Neural progenitor cell (in vitro differentiated cells): ENCODE measurements at regions not wholly inside any gene's neighbourhood (a gene's known extent, or its start where the extent isn't known, plus 50 kb on each side); places are given as distances from the start of the nearest gene placed in this dataset.
"Not testable (repeated sequence)": the region's sequence is repeated elsewhere in the genome, so short reads cannot be mapped to it uniquely, and the experiment has no call there.

Source experiments
- DNase-seq: peaks from one replicate; pipeline ENCODE4 v3.0.0-alpha.2; 2016; ENCODE audit warnings: low spot score
- H2AFZ ChIP-seq: fragments of 200-600 bp; sonication (generic); replicated peaks from 2 replicates; pipeline ENCODE4 v1.6.1; 2016; ENCODE audit warnings: antibody characterized with exemption
- H3F3A ChIP-seq: fragments of 200-600 bp; sonication (generic); 2 replicates; pipeline ENCODE4 v1.6.1; 2016; ENCODE audit warnings: antibody characterized with exemption, low read depth
- H3K27ac ChIP-seq: fragments of 200-600 bp; sonication (generic); 2 replicates; pipeline ENCODE4 v1.5.1; 2016; ENCODE audit warnings: mild to moderate bottlenecking
- H3K27me3 ChIP-seq: fragments of 200-600 bp; sonication (generic); 2 replicates; pipeline ENCODE4 v1.6.1; 2016; ENCODE audit warnings: mild to moderate bottlenecking, moderate library complexity
- H3K36me3 ChIP-seq: fragments of 200-600 bp; sonication (generic); 2 replicates; pipeline ENCODE4 v1.5.1; 2016
- H3K4me1 ChIP-seq: fragments of 200-600 bp; sonication (generic); 2 replicates; pipeline ENCODE4 v1.6.1; 2016; ENCODE audit warnings: mixed run types
- H3K4me2 ChIP-seq: fragments of 200-600 bp; sonication (generic); 2 replicates; pipeline ENCODE4 v1.6.1; 2016
- H3K4me3 ChIP-seq: fragments of 200-600 bp; sonication (generic); 2 replicates; pipeline ENCODE4 v1.5.1; 2016
- H3K79me2 ChIP-seq: fragments of 200-600 bp; sonication (generic); 2 replicates; pipeline ENCODE4 v1.6.1; 2016; ENCODE audit warnings: low read depth
- H3K9ac ChIP-seq: fragments of 200-600 bp; sonication (generic); 2 replicates; pipeline ENCODE4 v1.6.1; 2016
- H3K9me3 ChIP-seq: fragments of 200-600 bp; sonication (generic); 2 replicates; pipeline ENCODE4 v1.5.1; 2016; ENCODE audit warnings: low read depth
- H4K20me1 ChIP-seq: fragments of 200-600 bp; sonication (generic); 2 replicates; pipeline ENCODE4 v1.6.1; 2016; ENCODE audit warnings: low read depth
- H3K27ac Mint-ChIP-seq: 3 replicates; pipeline ENCODE4 v1.8.0; 2021; ENCODE audit warnings: mixed read lengths
- H3K27me3 Mint-ChIP-seq: 2 replicates; pipeline ENCODE4 v1.8.0; 2022; ENCODE audit warnings: low read depth, mild to moderate bottlenecking, inconsistent platforms, moderate library complexity, mixed read lengths; ENCODE audit not compliant: insufficient read depth
- H3K36me3 Mint-ChIP-seq: 3 replicates; pipeline ENCODE4 v1.8.0; 2021; ENCODE audit warnings: mixed read lengths
- H3K4me1 Mint-ChIP-seq: 3 replicates; pipeline ENCODE4 v1.8.0; 2021; ENCODE audit warnings: mixed read lengths
- H3K4me3 Mint-ChIP-seq: 3 replicates; pipeline ENCODE4 v1.8.0; 2021; ENCODE audit warnings: mild to moderate bottlenecking, moderate library complexity, mixed read lengths
- H3K9me3 Mint-ChIP-seq: 3 replicates; pipeline ENCODE4 v1.8.0; 2020; ENCODE audit warnings: mixed read lengths
- CTCF ChIP-seq: fragments of 200-600 bp; sonication (generic); IDR thresholded peaks from 2 replicates; pipeline ENCODE4 v1.5.1; 2017; ENCODE audit warnings: antibody characterized with exemption, mild to moderate bottlenecking
- EZH2 ChIP-seq: fragments of 200-600 bp; sonication (generic); IDR thresholded peaks from 2 replicates; pipeline ENCODE4 v1.6.1; 2017; ENCODE audit warnings: antibody characterized with exemption, mild to moderate bottlenecking, moderate library complexity
- EZH2phosphoT487 ChIP-seq: fragments of 200-600 bp; sonication (generic); IDR thresholded peaks from 2 replicates; pipeline ENCODE4 v1.6.1; 2017; ENCODE audit warnings: antibody characterized with exemption

- H3K9ac ChIP-seq = no peak overlapping the region
- no peak for DNase-seq
- Mint-ChIP-seq H3K9me3 (peaks cover 52% of the 10 kb centered on the region), H3K36me3 (no peaks in the 10 kb centered on the region), H3K27ac (no peak overlapping the region), H3K27me3 (peaks cover 2% of the 10 kb centered on the region), H3K4me1 (no peaks in the 10 kb centered on the region), H3K4me3 (no peak overlapping the region)
- H3F3A ChIP-seq = no peaks in the 10 kb centered on the region
- no peaks in the 10 kb centered on the region for H3K79me2 ChIP-seq
- H3K4me3 ChIP-seq = no peak overlapping the region
- peaks cover 6% of the 10 kb centered on the region for H3K9me3 ChIP-seq
- H4K20me1 ChIP-seq = no peaks in the 10 kb centered on the region
- H3K27ac ChIP-seq = no peak overlapping the region
- H3K4me2 ChIP-seq = no peak overlapping the region
- TF ChIP-seq EZH2 (no peak), EZH2phosphoT487 (no peak), CTCF (no peak)
- no peak overlapping the region for H2AFZ ChIP-seq
- H3K36me3 ChIP-seq = no peaks in the 10 kb centered on the region
- H3K27me3 ChIP-seq = no peaks in the 10 kb centered on the region
- H3K4me1 ChIP-seq = no peaks in the 10 kb centered on the region
Measured at GRCh38 chr2:215635071-215635787, 199.4 kb upstream of the FN1 start.

GRCh38 chr2:215633360-215633759 lies 197.5 kb upstream of the FN1 start:
- Histone ChIP-seq H3K9me3 (peaks cover 6% of the 10 kb centered on the region), H3K9ac (no peak overlapping the region), H3K4me1 (no peaks in the 10 kb centered on the region), H3K4me3 (no peak overlapping the region), H4K20me1 (no peaks in the 10 kb centered on the region), H3K27ac (no peak overlapping the region), H3K4me2 (no peak overlapping the region), H3F3A (no peaks in the 10 kb centered on the region), H3K27me3 (no peaks in the 10 kb centered on the region), H3K79me2 (no peaks in the 10 kb centered on the region), H2AFZ (no peak overlapping the region), H3K36me3 (no peaks in the 10 kb centered on the region)
- no peak overlapping the region for H3K27ac Mint-ChIP-seq
- no peak overlapping the region for H3K4me3 Mint-ChIP-seq
- H3K36me3 Mint-ChIP-seq = no peaks in the 10 kb centered on the region
- peaks cover 2% of the 10 kb centered on the region for H3K27me3 Mint-ChIP-seq
- H3K4me1 Mint-ChIP-seq = no peaks in the 10 kb centered on the region
- peaks cover 49% of the 10 kb centered on the region for H3K9me3 Mint-ChIP-seq
- TF ChIP-seq CTCF (no peak), EZH2 (no peak), EZH2phosphoT487 (no peak)
- no peak for DNase-seq

DNA sequence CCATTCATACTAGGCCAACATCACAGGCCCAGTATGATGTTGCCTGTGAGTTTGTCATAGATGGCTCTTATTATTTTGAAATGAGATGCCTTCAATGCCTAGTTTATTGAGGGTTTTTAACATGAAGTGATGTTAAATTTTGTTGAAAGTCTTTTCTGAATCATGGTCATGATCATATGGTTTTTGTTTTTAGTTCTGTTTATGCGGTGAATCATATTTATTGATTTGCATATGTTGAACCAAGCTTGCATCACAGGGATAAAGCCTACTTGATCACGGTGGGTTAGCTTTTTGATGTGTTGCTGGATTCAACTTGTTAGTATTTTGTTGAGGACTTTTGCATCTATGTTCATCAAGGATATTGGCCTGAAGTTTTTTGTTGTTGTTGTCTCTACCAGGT lies 195.8 kb upstream of the FN1 start:
- no peak overlapping the region for H3K9ac ChIP-seq
- DNase-seq = no peak
- no peaks in the 10 kb centered on the region for H3K36me3 Mint-ChIP-seq
- no peak overlapping the region for H2AFZ ChIP-seq
- H3F3A ChIP-seq = no peaks in the 10 kb centered on the region
- H4K20me1 ChIP-seq = no peaks in the 10 kb centered on the region
- no peak overlapping the region for H3K4me2 ChIP-seq
- H3K9me3 ChIP-seq = peaks cover 6% of the 10 kb centered on the region
- H3K27me3 ChIP-seq = no peaks in the 10 kb centered on the region
- no peak overlapping the region for H3K4me3 ChIP-seq
- peaks cover 46% of the 10 kb centered on the region for H3K9me3 Mint-ChIP-seq
- no peaks in the 10 kb centered on the region for H3K79me2 ChIP-seq
- TF ChIP-seq EZH2phosphoT487 (no peak), CTCF (no peak), EZH2 (no peak)
- no peak overlapping the region for H3K4me3 Mint-ChIP-seq
- no peaks in the 10 kb centered on the region for H3K36me3 ChIP-seq
- H3K27ac ChIP-seq = no peak overlapping the region
- no peaks in the 10 kb centered on the region for H3K4me1 ChIP-seq
- no peak overlapping the region for H3K27ac Mint-ChIP-seq
- peaks cover 2% of the 10 kb centered on the region for H3K27me3 Mint-ChIP-seq
- H3K4me1 Mint-ChIP-seq = peaks cover under 1% of the 10 kb centered on the region

GRCh38 chr2:215630796-215631195 lies 194.9 kb upstream of the FN1 start:
- not testable (repeated sequence) for H3K4me1 ChIP-seq, H3K27ac ChIP-seq, H3K4me3 Mint-ChIP-seq, H3K4me3 ChIP-seq, H3F3A ChIP-seq, H3K4me2 ChIP-seq, H3K9me3 ChIP-seq, H3K4me1 Mint-ChIP-seq, H3K36me3 ChIP-seq, H4K20me1 ChIP-seq, H3K27ac Mint-ChIP-seq, H3K36me3 Mint-ChIP-seq, H2AFZ ChIP-seq, DNase-seq, H3K27me3 Mint-ChIP-seq, H3K79me2 ChIP-seq, H3K9ac ChIP-seq, H3K27me3 ChIP-seq
- peaks cover 42% of the 10 kb centered on the region for H3K9me3 Mint-ChIP-seq
